Liver (tissue), 3 donors: ENCODE measurements at regions not wholly inside any gene's neighbourhood (a gene's known extent, or its start where the extent isn't known, plus 50 kb on each side); places are given as distances from the start of the nearest gene placed in this dataset.

Experiments used
- RAD21 ChIP-seq, 2 donors: IDR thresholded peaks; 2 replicates each; pipeline ENCODE4 v1.6.1; 2016; ENCODE audit warnings: antibody characterized with exemption in 2 of 2, mild to moderate bottlenecking in 2 of 2
- TF ChIP-seq, protein P1 (sequence below): fragments of 150-350 bp; IDR thresholded peaks from 2 replicates; pipeline ENCODE4 v1.5.1; 2017; ENCODE audit warnings: improper control_type of control experiment, low read depth, low read length; ENCODE audit not compliant: missing input control
- donor health status: healthy.
- donor health status: healthy.

DNA sequence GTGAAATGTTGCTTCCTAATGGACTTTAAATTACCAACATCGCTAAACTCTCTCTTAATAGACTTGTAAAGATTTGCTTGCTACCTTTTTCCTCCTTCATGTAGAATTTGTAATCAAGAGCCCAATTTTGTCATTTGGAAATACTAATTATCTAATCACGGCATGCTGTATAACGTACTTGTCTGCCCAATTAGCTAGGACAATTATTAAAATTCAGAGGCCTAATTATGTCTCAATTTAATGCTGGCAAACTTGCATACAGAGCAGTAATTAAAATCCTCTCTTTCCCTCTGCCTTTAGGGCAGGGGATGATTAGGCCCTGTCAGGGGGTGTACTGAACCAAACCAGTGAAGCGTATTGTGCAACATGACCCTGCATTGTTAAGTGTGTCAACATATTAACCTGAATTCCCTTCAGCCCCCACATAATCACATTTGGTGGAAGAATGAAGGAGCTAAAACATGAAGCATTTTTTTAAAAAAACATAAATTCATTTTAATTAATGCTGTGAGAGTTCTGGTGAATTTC lies 137.4 kb upstream of the BARHL2 start:
- TF ChIP-seq, protein P1, sequence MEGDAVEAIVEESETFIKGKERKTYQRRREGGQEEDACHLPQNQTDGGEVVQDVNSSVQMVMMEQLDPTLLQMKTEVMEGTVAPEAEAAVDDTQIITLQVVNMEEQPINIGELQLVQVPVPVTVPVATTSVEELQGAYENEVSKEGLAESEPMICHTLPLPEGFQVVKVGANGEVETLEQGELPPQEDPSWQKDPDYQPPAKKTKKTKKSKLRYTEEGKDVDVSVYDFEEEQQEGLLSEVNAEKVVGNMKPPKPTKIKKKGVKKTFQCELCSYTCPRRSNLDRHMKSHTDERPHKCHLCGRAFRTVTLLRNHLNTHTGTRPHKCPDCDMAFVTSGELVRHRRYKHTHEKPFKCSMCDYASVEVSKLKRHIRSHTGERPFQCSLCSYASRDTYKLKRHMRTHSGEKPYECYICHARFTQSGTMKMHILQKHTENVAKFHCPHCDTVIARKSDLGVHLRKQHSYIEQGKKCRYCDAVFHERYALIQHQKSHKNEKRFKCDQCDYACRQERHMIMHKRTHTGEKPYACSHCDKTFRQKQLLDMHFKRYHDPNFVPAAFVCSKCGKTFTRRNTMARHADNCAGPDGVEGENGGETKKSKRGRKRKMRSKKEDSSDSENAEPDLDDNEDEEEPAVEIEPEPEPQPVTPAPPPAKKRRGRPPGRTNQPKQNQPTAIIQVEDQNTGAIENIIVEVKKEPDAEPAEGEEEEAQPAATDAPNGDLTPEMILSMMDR, result no peak
- no peak for TF ChIP-seq RAD21 (IDR thresholded peaks at IDR 0.05)
